Muscle of arm (tissue), 1 donor: ENCODE measurements at regions not wholly inside any gene's neighbourhood (a gene's known extent, or its start where the extent isn't known, plus 50 kb on each side); places are given as distances from the start of the nearest gene placed in this dataset.

Source experiments
- DNase-seq: peaks from one replicate; pipeline ENCODE4 v3.0.0-alpha.2; 2013

GRCh38 chr10:90125456-90126255, 424.3 kb downstream of the KIF20B start:
- DNase-seq: peak; percentile 22

- no peak for DNase-seq
These were observed 424.8 kb downstream of the KIF20B start for GRCh38 chr10:90126256-90126595.

GRCh38 chr10:90130321-90131086, 429.1 kb downstream of the KIF20B start:
- DNase-seq: no peak

GRCh38 chr10:90133606-90134005, 432.2 kb downstream of the KIF20B start:
- no peak for DNase-seq

GRCh38 chr10:90136731-90137316, 435.4 kb downstream of the KIF20B start:
- no peak for DNase-seq

GRCh38 chr10:90138844-90139243, 437.5 kb downstream of the KIF20B start:
- no peak for DNase-seq

- no peak for DNase-seq
These were observed 440.4 kb downstream of the KIF20B start for GRCh38 chr10:90141791-90142190.

- DNase-seq: no peak
These were observed 442.5 kb downstream of the KIF20B start for GRCh38 chr10:90143937-90144336.

GRCh38 chr10:90148116-90148855, 446.9 kb downstream of the KIF20B start:
- peak; percentile 12 for DNase-seq

GRCh38 chr10:90149563-90149962, 448.2 kb downstream of the KIF20B start:
- DNase-seq: no peak

GRCh38 chr10:90162271-90162853, 461.0 kb downstream of the KIF20B start:
- no peak for DNase-seq

- no peak for DNase-seq
These were observed 466.0 kb downstream of the KIF20B start for GRCh38 chr10:90167174-90168064.

GRCh38 chr10:90168244-90168643, 466.9 kb downstream of the KIF20B start:
- DNase-seq: no peak

GRCh38 chr10:90171014-90171722, 469.8 kb downstream of the KIF20B start:
- no peak for DNase-seq

- no peak for DNase-seq
These were observed 473.1 kb downstream of the KIF20B start for GRCh38 chr10:90174531-90174930.

- no peak for DNase-seq
These were observed 473.8 kb downstream of the KIF20B start for GRCh38 chr10:90175161-90175681.

- no peak for DNase-seq
These were observed 478.5 kb downstream of the KIF20B start for GRCh38 chr10:90179696-90180407.

- DNase-seq: no peak
These were observed 479.7 kb downstream of the KIF20B start for GRCh38 chr10:90180886-90181691.
